Activated CD8-positive, alpha-beta memory T cell treated with anti-CD3 and anti-CD28 coated beads, Interleukin-2, amount 10 ng/mL, durations not matched to agents 7 days and 5 days (primary cell): ENCODE measurements at regions not wholly inside any gene's neighbourhood (a gene's known extent, or its start where the extent isn't known, plus 50 kb on each side); places are given as distances from the start of the nearest gene placed in this dataset.

Experiments used
- ATAC-seq: fragments of 150-1000 bp; cut with Tn5 transposase; one replicate; pipeline ENCODE4 v1.10.0; 2021; ENCODE audit warnings: moderate library complexity
- CTCF ChIA-PET: fragments of 350-600 bp; sonication (Branson Sonifier 250); formaldehyde crosslinking; loops from one replicate; lab custom pipeline; 2021; ENCODE audit warnings: antibody characterized with exemption; lab: Charles Lee
- DNase-seq: peaks from one replicate; pipeline ENCODE4 v3.0.0-alpha.2; 2020
- H3K27ac Mint-ChIP-seq: one replicate; pipeline ENCODE4 v1.8.0; 2021; ENCODE audit warnings: mild to moderate bottlenecking, mixed read lengths
- H3K27me3 Mint-ChIP-seq: one replicate; pipeline ENCODE4 v1.8.0; 2021; ENCODE audit warnings: mixed read lengths
- H3K36me3 Mint-ChIP-seq: one replicate; pipeline ENCODE4 v1.8.0; 2021; ENCODE audit warnings: mild to moderate bottlenecking, mixed read lengths
- H3K4me1 Mint-ChIP-seq: one replicate; pipeline ENCODE4 v1.8.0; 2021; ENCODE audit warnings: mixed read lengths
- H3K4me3 Mint-ChIP-seq: one replicate; pipeline ENCODE4 v1.8.0; 2021; ENCODE audit warnings: mild to moderate bottlenecking, moderate library complexity, mixed read lengths
- H3K9me3 Mint-ChIP-seq: one replicate; pipeline ENCODE4 v1.8.0; 2022; ENCODE audit warnings: low read depth, mixed read lengths

- no peak overlapping the region for H3K27ac Mint-ChIP-seq
- H3K4me3 Mint-ChIP-seq = no peak overlapping the region
- CTCF ChIA-PET = no interaction called here
- H3K9me3 Mint-ChIP-seq = peaks cover 7% of the 10 kb centered on the region
- ATAC-seq (no peak), DNase-seq (no peak)
- H3K36me3 Mint-ChIP-seq = peaks cover 2% of the 10 kb centered on the region
- no peaks in the 10 kb centered on the region for H3K27me3 Mint-ChIP-seq
- H3K4me1 Mint-ChIP-seq = no peaks in the 10 kb centered on the region
These were observed 351.1 kb upstream of the AJAP1 start for GRCh38 chr1:4303303-4303702.

- H3K27ac Mint-ChIP-seq = no peak overlapping the region
- no peaks in the 10 kb centered on the region for H3K27me3 Mint-ChIP-seq
- H3K9me3 Mint-ChIP-seq = peaks cover 7% of the 10 kb centered on the region
- ATAC-seq = no peak
- no peak for DNase-seq
- no peaks in the 10 kb centered on the region for H3K4me1 Mint-ChIP-seq
- CTCF ChIA-PET = no interaction called here
- peaks cover 2% of the 10 kb centered on the region for H3K36me3 Mint-ChIP-seq
- H3K4me3 Mint-ChIP-seq = no peak overlapping the region
These were observed 348.7 kb upstream of the AJAP1 start for GRCh38 chr1:4305526-4306301.

- Mint-ChIP-seq H3K36me3 (peaks cover 2% of the 10 kb centered on the region), H3K9me3 (peaks cover 7% of the 10 kb centered on the region), H3K27ac (no peak overlapping the region), H3K27me3 (no peaks in the 10 kb centered on the region), H3K4me3 (no peak overlapping the region), H3K4me1 (no peaks in the 10 kb centered on the region)
- ATAC-seq (no peak), DNase-seq (no peak)
- CTCF ChIA-PET = no interaction called here
These were observed 347.6 kb upstream of the AJAP1 start for GRCh38 chr1:4306559-4307467.

- no peak for DNase-seq
- H3K4me3 Mint-ChIP-seq = no peak overlapping the region
- H3K27ac Mint-ChIP-seq = no peak overlapping the region
- peaks cover 7% of the 10 kb centered on the region for H3K9me3 Mint-ChIP-seq
- ATAC-seq = no peak
- H3K4me1 Mint-ChIP-seq = no peaks in the 10 kb centered on the region
- CTCF ChIA-PET = no interaction called here
- H3K27me3 Mint-ChIP-seq = no peaks in the 10 kb centered on the region
- H3K36me3 Mint-ChIP-seq = peaks cover 2% of the 10 kb centered on the region
These were observed 347.0 kb upstream of the AJAP1 start for GRCh38 chr1:4307468-4307845.

DNA sequence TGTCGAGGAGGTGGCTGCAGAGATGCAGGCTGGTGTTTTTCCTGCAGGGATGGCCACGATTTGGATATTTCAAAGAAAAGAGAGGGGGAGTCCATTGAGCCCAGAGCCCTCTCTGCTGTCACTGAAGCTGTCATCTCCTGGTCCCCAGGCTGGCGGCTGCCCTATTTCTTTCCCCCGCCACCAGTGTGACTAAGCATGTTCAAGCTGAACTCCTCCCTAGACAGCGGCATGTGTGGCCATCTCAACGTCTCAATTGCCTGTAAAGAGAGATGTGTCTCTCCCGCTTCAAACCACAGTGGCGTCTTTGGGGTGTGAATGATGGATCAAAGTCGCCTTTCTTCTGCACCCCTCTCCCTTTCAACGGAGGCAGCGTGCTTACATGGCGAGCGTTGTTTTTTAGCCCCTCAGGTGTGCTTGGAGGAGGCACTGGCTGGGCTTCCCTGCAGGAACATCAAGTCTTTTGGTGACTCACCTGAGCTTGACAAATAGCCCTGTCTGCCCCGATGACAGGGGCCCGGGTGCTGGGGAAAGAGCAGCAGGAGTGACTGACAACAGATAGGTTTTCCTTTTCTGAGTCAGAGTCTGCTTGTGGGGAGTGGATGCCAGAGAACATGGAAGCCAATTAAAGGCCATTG lies 346.4 kb upstream of the AJAP1 start:
- Mint-ChIP-seq H3K27ac (no peak overlapping the region), H3K4me3 (no peak overlapping the region), H3K27me3 (no peaks in the 10 kb centered on the region), H3K36me3 (no peaks in the 10 kb centered on the region), H3K9me3 (peaks cover 3% of the 10 kb centered on the region), H3K4me1 (no peaks in the 10 kb centered on the region)
- no peak for DNase-seq
- no peak for ATAC-seq
- CTCF ChIA-PET = no interaction called here

- DNase-seq (no peak), ATAC-seq (no peak)
- H3K27ac Mint-ChIP-seq = no peak overlapping the region
- H3K4me1 Mint-ChIP-seq = no peaks in the 10 kb centered on the region
- no peaks in the 10 kb centered on the region for H3K27me3 Mint-ChIP-seq
- no peaks in the 10 kb centered on the region for H3K36me3 Mint-ChIP-seq
- peaks cover 5% of the 10 kb centered on the region for H3K9me3 Mint-ChIP-seq
- no peak overlapping the region for H3K4me3 Mint-ChIP-seq
- CTCF ChIA-PET = no interaction called here
These were observed 345.6 kb upstream of the AJAP1 start for GRCh38 chr1:4308806-4309205.

DNA sequence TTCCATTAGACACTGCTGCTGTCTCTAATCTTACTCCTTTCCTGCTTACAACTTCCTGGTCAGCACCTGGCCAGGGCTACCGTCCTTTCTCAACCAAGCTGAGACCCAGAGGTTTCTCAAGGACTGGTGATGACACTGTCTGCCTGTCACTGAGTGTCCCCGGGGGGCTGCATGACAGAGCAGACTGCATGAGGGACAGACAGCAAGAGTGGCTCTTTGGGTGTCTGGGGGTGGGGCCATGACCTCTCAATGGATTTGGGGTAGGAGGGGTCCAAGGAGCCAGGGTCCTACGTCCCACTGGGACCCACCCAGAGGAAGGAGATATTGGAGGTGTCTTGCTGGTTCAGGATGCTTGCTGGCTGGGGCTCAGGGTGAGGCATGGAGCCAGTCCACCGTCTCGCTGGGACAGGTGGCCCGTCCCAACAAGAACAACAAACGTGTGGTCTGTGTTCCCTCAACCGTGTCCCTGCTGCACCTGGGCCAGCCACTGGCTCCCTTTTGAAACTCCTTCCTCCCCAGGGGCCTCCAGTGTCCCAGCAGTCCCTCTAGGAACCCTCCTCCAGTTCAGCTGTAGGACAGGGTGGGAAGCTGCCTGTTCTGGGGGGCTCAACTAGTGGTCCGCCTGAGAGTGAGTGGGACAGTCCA lies 344.6 kb upstream of the AJAP1 start:
- H3K4me3 Mint-ChIP-seq = no peak overlapping the region
- peaks cover 6% of the 10 kb centered on the region for H3K9me3 Mint-ChIP-seq
- no peaks in the 10 kb centered on the region for H3K27me3 Mint-ChIP-seq
- H3K36me3 Mint-ChIP-seq = no peaks in the 10 kb centered on the region
- DNase-seq = no peak
- no peak for ATAC-seq
- H3K27ac Mint-ChIP-seq = no peak overlapping the region
- H3K4me1 Mint-ChIP-seq = no peaks in the 10 kb centered on the region
- CTCF ChIA-PET = no interaction called here

DNA sequence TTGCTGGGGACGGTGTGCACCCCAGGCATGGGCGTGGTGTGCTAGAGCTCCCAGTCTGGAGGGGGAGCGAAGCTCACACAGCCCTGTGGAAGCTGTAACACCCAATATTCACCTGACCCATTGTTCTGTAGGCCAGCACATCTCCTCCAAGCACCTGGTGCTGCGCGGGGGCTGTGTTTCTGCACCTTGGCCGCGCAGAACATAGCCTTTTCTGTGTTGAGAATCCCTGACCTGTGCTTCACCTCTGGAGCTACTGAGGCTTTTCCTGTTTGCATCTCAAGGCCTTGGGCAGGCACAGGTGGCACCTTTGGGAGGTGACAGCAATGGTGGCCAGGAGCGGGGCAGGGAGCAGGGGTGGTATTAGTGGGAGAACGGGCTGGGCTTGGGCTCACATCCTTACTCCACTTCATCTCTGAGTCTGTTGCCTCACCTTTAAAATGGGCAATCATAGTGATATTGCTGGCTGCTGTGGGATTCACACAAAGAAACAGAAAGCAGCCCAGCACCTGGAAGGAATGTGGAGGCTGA lies 343.9 kb upstream of the AJAP1 start:
- CTCF ChIA-PET = no interaction called here
- H3K4me3 Mint-ChIP-seq = no peak overlapping the region
- no peak for DNase-seq
- no peaks in the 10 kb centered on the region for H3K27me3 Mint-ChIP-seq
- H3K36me3 Mint-ChIP-seq = no peaks in the 10 kb centered on the region
- no peak overlapping the region for H3K27ac Mint-ChIP-seq
- peaks cover 8% of the 10 kb centered on the region for H3K9me3 Mint-ChIP-seq
- ATAC-seq = no peak
- H3K4me1 Mint-ChIP-seq = no peaks in the 10 kb centered on the region

DNA sequence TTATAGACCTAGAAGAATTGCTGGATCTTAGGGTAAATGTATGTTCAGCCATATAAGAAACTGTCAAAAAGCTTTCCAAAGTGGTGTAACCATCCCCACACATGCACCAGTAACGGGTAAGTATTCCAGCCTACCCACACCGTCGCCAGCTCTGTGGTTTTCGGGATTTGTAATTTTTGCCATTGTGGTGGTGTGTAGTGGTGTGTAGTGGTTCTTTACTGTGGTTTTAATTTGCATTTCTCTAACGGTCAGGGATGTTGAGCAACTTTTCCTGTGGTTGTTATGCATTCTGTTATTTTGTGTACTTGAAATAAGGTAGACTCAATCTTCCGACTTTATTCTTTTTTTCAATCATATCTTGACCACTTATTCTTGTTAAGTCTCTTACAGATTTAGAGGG lies 342.4 kb upstream of the AJAP1 start:
- Mint-ChIP-seq H3K27ac (no peak overlapping the region), H3K9me3 (peaks cover 8% of the 10 kb centered on the region), H3K4me1 (no peaks in the 10 kb centered on the region), H3K4me3 (no peak overlapping the region), H3K36me3 (no peaks in the 10 kb centered on the region), H3K27me3 (no peaks in the 10 kb centered on the region)
- CTCF ChIA-PET = no interaction called here
- ATAC-seq (no peak), DNase-seq (no peak)

GRCh38 chr1:4315202-4315601 lies 339.2 kb upstream of the AJAP1 start:
- Mint-ChIP-seq H3K27me3 (no peaks in the 10 kb centered on the region), H3K4me3 (no peak overlapping the region), H3K36me3 (no peaks in the 10 kb centered on the region), H3K27ac (no peak overlapping the region), H3K9me3 (peaks cover 8% of the 10 kb centered on the region), H3K4me1 (no peaks in the 10 kb centered on the region)
- DNase-seq (no peak), ATAC-seq (no peak)
- CTCF ChIA-PET = no interaction called here

- DNase-seq (no peak), ATAC-seq (no peak)
- H3K27ac Mint-ChIP-seq = no peak overlapping the region
- CTCF ChIA-PET = no interaction called here
- H3K36me3 Mint-ChIP-seq = no peaks in the 10 kb centered on the region
- H3K27me3 Mint-ChIP-seq = no peaks in the 10 kb centered on the region
- H3K4me3 Mint-ChIP-seq = no peak overlapping the region
- H3K9me3 Mint-ChIP-seq = peaks cover 8% of the 10 kb centered on the region
- no peaks in the 10 kb centered on the region for H3K4me1 Mint-ChIP-seq
These were observed 337.2 kb upstream of the AJAP1 start for GRCh38 chr1:4317207-4317606.

DNA sequence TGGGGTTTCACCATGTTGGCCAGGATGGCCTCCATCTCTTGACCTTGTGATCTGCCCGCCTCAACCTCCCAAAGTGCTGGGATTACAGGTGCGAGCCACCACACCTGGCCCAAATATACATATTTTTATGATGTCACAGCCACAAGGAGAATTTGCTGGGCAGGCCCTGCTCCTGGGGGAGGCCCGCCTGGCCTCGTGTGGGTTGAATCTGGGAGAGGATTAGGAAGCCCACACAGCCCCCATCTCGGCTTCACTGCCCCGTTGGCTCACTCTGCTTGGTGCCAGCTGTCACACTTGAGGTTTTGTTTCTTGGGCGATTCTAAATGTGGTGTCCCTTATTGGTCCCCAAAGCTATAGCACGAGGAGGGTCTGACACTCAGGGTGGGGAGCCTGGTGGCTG lies 335.7 kb upstream of the AJAP1 start:
- H3K4me3 Mint-ChIP-seq = no peak overlapping the region
- H3K36me3 Mint-ChIP-seq = no peaks in the 10 kb centered on the region
- DNase-seq (no peak), ATAC-seq (no peak)
- no peak overlapping the region for H3K27ac Mint-ChIP-seq
- no peaks in the 10 kb centered on the region for H3K4me1 Mint-ChIP-seq
- no peaks in the 10 kb centered on the region for H3K27me3 Mint-ChIP-seq
- CTCF ChIA-PET = no interaction called here
- peaks cover 2% of the 10 kb centered on the region for H3K9me3 Mint-ChIP-seq

GRCh38 chr1:4319496-4319895 lies 334.9 kb upstream of the AJAP1 start:
- Mint-ChIP-seq H3K27ac (no peak overlapping the region), H3K36me3 (no peaks in the 10 kb centered on the region), H3K4me1 (no peaks in the 10 kb centered on the region), H3K27me3 (no peaks in the 10 kb centered on the region), H3K4me3 (no peak overlapping the region), H3K9me3 (peaks cover 2% of the 10 kb centered on the region)
- CTCF ChIA-PET = no interaction called here
- DNase-seq (no peak), ATAC-seq (no peak)
